Parathyroid adenoma (tissue), 2 donors: ENCODE measurements at regions not wholly inside any gene's neighbourhood (a gene's known extent, or its start where the extent isn't known, plus 50 kb on each side); places are given as distances from the start of the nearest gene placed in this dataset.

Experiments
- H2AFZ ChIP-seq: fragments of 300-600 bp; sonication (generic); one replicate; pipeline ENCODE4 v1.7.0; 2017; ENCODE audit warnings: antibody characterized with exemption, mild to moderate bottlenecking
- H3K27ac ChIP-seq: fragments of 300-600 bp; sonication (generic); one replicate; pipeline ENCODE4 v1.7.0; 2017
- H3K27me3 ChIP-seq: fragments of 300-600 bp; sonication (generic); one replicate; pipeline ENCODE4 v1.7.0; 2017; ENCODE audit warnings: low read length; ENCODE audit not compliant: control insufficient read depth, insufficient read depth
- H3K36me3 ChIP-seq: fragments of 300-600 bp; sonication (generic); one replicate; pipeline ENCODE4 v1.7.0; 2017; ENCODE audit warnings: low read length; ENCODE audit not compliant: control insufficient read depth, insufficient read depth
- H3K4me1 ChIP-seq: fragments of 300-600 bp; sonication (generic); one replicate; pipeline ENCODE4 v1.7.0; 2017; ENCODE audit warnings: control low read depth
- H3K4me2 ChIP-seq: fragments of 300-600 bp; sonication (generic); one replicate; pipeline ENCODE4 v1.7.0; 2017; ENCODE audit warnings: low read length
- H3K4me3 ChIP-seq: fragments of 300-600 bp; sonication (generic); one replicate; pipeline ENCODE4 v1.7.0; 2017; ENCODE audit warnings: low read depth, low read length
- H3K79me2 ChIP-seq: fragments of 300-600 bp; sonication (generic); one replicate; pipeline ENCODE4 v1.7.0; 2017; ENCODE audit warnings: control low read depth
- H3K9ac ChIP-seq: fragments of 300-600 bp; sonication (generic); one replicate; pipeline ENCODE4 v1.7.0; 2017; ENCODE audit warnings: mild to moderate bottlenecking
- H3K9me3 ChIP-seq: fragments of 300-600 bp; sonication (generic); one replicate; pipeline ENCODE4 v1.7.0; 2017; ENCODE audit warnings: low read length; ENCODE audit not compliant: control insufficient read depth
- CTCF ChIP-seq: fragments of 300-600 bp; sonication (generic); IDR thresholded peaks from one replicate; pipeline ENCODE4 v1.7.0; 2017; ENCODE audit warnings: antibody characterized with exemption, mild to moderate bottlenecking
- donor health status: primary hyperparathyroidism.

- no peak overlapping the region for H3K4me2 ChIP-seq
- no peaks in the 10 kb centered on the region for H3K36me3 ChIP-seq
- H3K9me3 ChIP-seq, result no peaks in the 10 kb centered on the region
- H3K4me3 ChIP-seq, result no peak overlapping the region
- TF ChIP-seq CTCF, result no peak
- no peak overlapping the region for H3K9ac ChIP-seq
- no peaks in the 10 kb centered on the region for H3K79me2 ChIP-seq
- H3K27ac ChIP-seq, result no peak overlapping the region
- no peak overlapping the region for H2AFZ ChIP-seq
- no peaks in the 10 kb centered on the region for H3K4me1 ChIP-seq
- no peaks in the 10 kb centered on the region for H3K27me3 ChIP-seq
Observed at GRCh38 chr11:116698080-116698479, 74.7 kb downstream of the BUD13 start.

GRCh38 chr11:116697639-116698038 is 75.1 kb downstream of the BUD13 start:
- no peaks in the 10 kb centered on the region for H3K27me3 ChIP-seq
- no peaks in the 10 kb centered on the region for H3K4me1 ChIP-seq
- H3K9ac ChIP-seq, result no peak overlapping the region
- no peaks in the 10 kb centered on the region for H3K79me2 ChIP-seq
- no peak overlapping the region for H3K4me2 ChIP-seq
- TF ChIP-seq CTCF, result no peak
- no peak overlapping the region for H2AFZ ChIP-seq
- no peak overlapping the region for H3K4me3 ChIP-seq
- H3K9me3 ChIP-seq, result no peaks in the 10 kb centered on the region
- no peaks in the 10 kb centered on the region for H3K36me3 ChIP-seq
- no peak overlapping the region for H3K27ac ChIP-seq

GRCh38 chr11:116697011-116697410 is 75.8 kb downstream of the BUD13 start:
- no peaks in the 10 kb centered on the region for H3K4me1 ChIP-seq
- no peak for TF ChIP-seq CTCF
- no peaks in the 10 kb centered on the region for H3K36me3 ChIP-seq
- no peak overlapping the region for H2AFZ ChIP-seq
- H3K9ac ChIP-seq, result no peak overlapping the region
- H3K79me2 ChIP-seq, result no peaks in the 10 kb centered on the region
- no peaks in the 10 kb centered on the region for H3K9me3 ChIP-seq
- H3K27ac ChIP-seq, result no peak overlapping the region
- no peak overlapping the region for H3K4me2 ChIP-seq
- no peaks in the 10 kb centered on the region for H3K27me3 ChIP-seq
- no peak overlapping the region for H3K4me3 ChIP-seq

GRCh38 chr11:116696381-116696941 is 76.3 kb downstream of the BUD13 start:
- no peak for TF ChIP-seq CTCF
- H3K4me3 ChIP-seq, result no peak overlapping the region
- H3K4me1 ChIP-seq, result no peaks in the 10 kb centered on the region
- no peaks in the 10 kb centered on the region for H3K79me2 ChIP-seq
- H3K9ac ChIP-seq, result no peak overlapping the region
- no peak overlapping the region for H3K4me2 ChIP-seq
- H2AFZ ChIP-seq, result no peak overlapping the region
- H3K9me3 ChIP-seq, result no peaks in the 10 kb centered on the region
- no peaks in the 10 kb centered on the region for H3K27me3 ChIP-seq
- H3K27ac ChIP-seq, result no peak overlapping the region
- no peaks in the 10 kb centered on the region for H3K36me3 ChIP-seq

- no peaks in the 10 kb centered on the region for H3K9me3 ChIP-seq
- H3K79me2 ChIP-seq, result no peaks in the 10 kb centered on the region
- H3K4me1 ChIP-seq, result no peaks in the 10 kb centered on the region
- H3K9ac ChIP-seq, result no peak overlapping the region
- H3K36me3 ChIP-seq, result no peaks in the 10 kb centered on the region
- H3K4me3 ChIP-seq, result no peak overlapping the region
- no peak overlapping the region for H3K27ac ChIP-seq
- TF ChIP-seq CTCF, result no peak
- no peaks in the 10 kb centered on the region for H3K27me3 ChIP-seq
- H3K4me2 ChIP-seq, result no peak overlapping the region
- no peak overlapping the region for H2AFZ ChIP-seq
Observed at GRCh38 chr11:116695657-116696254, 77.0 kb downstream of the BUD13 start.
